HFFc6 (cell line): ENCODE measurements at regions not wholly inside any gene's neighbourhood (a gene's known extent, or its start where the extent isn't known, plus 50 kb on each side); places are given as distances from the start of the nearest gene placed in this dataset.

ENCODE experiments used
- DNase-seq: peaks from one replicate; pipeline ENCODE4 v3.0.0-alpha.2; 2018
- H3K27ac Mint-ChIP-seq: 2 replicates; pipeline ENCODE4 v1.8.0; 2020; ENCODE audit warnings: mild to moderate bottlenecking, mixed read lengths
- H3K27me3 Mint-ChIP-seq: 2 replicates; pipeline ENCODE4 v1.8.0; 2021; ENCODE audit warnings: mild to moderate bottlenecking, moderate library complexity, mixed read lengths; ENCODE audit not compliant: insufficient read depth
- H3K36me3 Mint-ChIP-seq: 2 replicates; pipeline ENCODE4 v1.8.0; 2021; ENCODE audit warnings: low read depth, mixed read lengths
- H3K4me1 Mint-ChIP-seq: 2 replicates; pipeline ENCODE4 v1.8.0; 2020; ENCODE audit warnings: low read depth, mixed read lengths
- H3K4me3 Mint-ChIP-seq: 2 replicates; pipeline ENCODE4 v1.8.0; 2020; ENCODE audit warnings: mild to moderate bottlenecking, moderate library complexity, mixed read lengths
- H3K9me3 Mint-ChIP-seq: 2 replicates; pipeline ENCODE4 v1.8.0; 2020; ENCODE audit warnings: mild to moderate bottlenecking, mixed read lengths
- CTCF ChIP-seq: fragments of 200-600 bp; sonication (generic); IDR thresholded peaks from 2 replicates; pipeline ENCODE4 v1.5.0; 2021; ENCODE audit warnings: antibody characterized with exemption, mild to moderate bottlenecking

- Mint-ChIP-seq H3K9me3 (peaks cover 3% of the 10 kb centered on the region; the same call in 1 of the 2 replicates), H3K4me3 (no peak overlapping the region), H3K4me1 (peaks cover 6% of the 10 kb centered on the region; the same call in 1 of the 2 replicates), H3K27ac (no peak overlapping the region), H3K27me3 (peaks cover 11% of the 10 kb centered on the region), H3K36me3 (no peaks in the 10 kb centered on the region)
- no peak for TF ChIP-seq CTCF
- no peak for DNase-seq
Measured at GRCh38 chr3:192068464-192069254, 607.7 kb downstream of the PYDC2 start.

GRCh38 chr3:192077795-192078497 is 617.0 kb downstream of the PYDC2 start:
- no peak for TF ChIP-seq CTCF
- peaks cover 12% of the 10 kb centered on the region; the same call in 1 of the 2 replicates for H3K27me3 Mint-ChIP-seq
- H3K9me3 Mint-ChIP-seq = peaks cover 10% of the 10 kb centered on the region
- H3K4me3 Mint-ChIP-seq = no peak overlapping the region
- no peak for DNase-seq
- no peaks in the 10 kb centered on the region for H3K36me3 Mint-ChIP-seq
- no peak overlapping the region for H3K27ac Mint-ChIP-seq
- no peaks in the 10 kb centered on the region for H3K4me1 Mint-ChIP-seq

- Mint-ChIP-seq H3K9me3 (peaks cover 10% of the 10 kb centered on the region), H3K27me3 (peaks cover 9% of the 10 kb centered on the region; the same call in 1 of the 2 replicates), H3K4me3 (no peak overlapping the region), H3K36me3 (no peaks in the 10 kb centered on the region), H3K4me1 (no peaks in the 10 kb centered on the region), H3K27ac (no peak overlapping the region)
- TF ChIP-seq CTCF = no peak
- DNase-seq = no peak
Measured at GRCh38 chr3:192079098-192079497, 618.1 kb downstream of the PYDC2 start.

- Mint-ChIP-seq H3K4me3 (no peak overlapping the region), H3K36me3 (no peaks in the 10 kb centered on the region), H3K9me3 (peaks cover 13% of the 10 kb centered on the region), H3K4me1 (no peaks in the 10 kb centered on the region), H3K27me3 (peaks cover 8% of the 10 kb centered on the region; the same call in 1 of the 2 replicates), H3K27ac (no peak overlapping the region)
- DNase-seq = no peak
- no peak for TF ChIP-seq CTCF
Measured at GRCh38 chr3:192080336-192080735, 619.4 kb downstream of the PYDC2 start.

- no peak for DNase-seq
- Mint-ChIP-seq H3K4me3 (no peak overlapping the region), H3K36me3 (no peaks in the 10 kb centered on the region), H3K9me3 (peaks cover 15% of the 10 kb centered on the region), H3K27ac (no peak overlapping the region), H3K27me3 (peaks cover 6% of the 10 kb centered on the region; the same call in 1 of the 2 replicates), H3K4me1 (peaks cover 5% of the 10 kb centered on the region; the same call in 1 of the 2 replicates)
- no peak for TF ChIP-seq CTCF
Measured at GRCh38 chr3:192082730-192083660, 622.0 kb downstream of the PYDC2 start.
